Adrenal gland (tissue), 9 donors: ENCODE measurements at regions not wholly inside any gene's neighbourhood (a gene's known extent, or its start where the extent isn't known, plus 50 kb on each side); places are given as distances from the start of the nearest gene placed in this dataset.

Source experiments
- DNase-seq, 7 donors: peaks; one replicate each; pipeline ENCODE4 v3.0.0-alpha.2; 2019 to 2020
- H3K27ac ChIP-seq, 5 donors: fragments of 200-600 bp; sonication (generic) in 4 of 5; 1 replicate in 3 of 5; 2 replicates in 2 of 5; pipeline versions ENCODE4 v1.5.1 to v1.8.0; 2016 to 2020; ENCODE audit warnings: mild to moderate bottlenecking in 1 of 5
- H3K27me3 ChIP-seq: fragments of 200-600 bp; 2 replicates; pipeline ENCODE4 v1.8.0; 2021
- H3K36me3 ChIP-seq, 2 donors: fragments of 200-600 bp; replicated peaks in 1 of 2; 1 replicate in 1 of 2; 2 replicates in 1 of 2; pipeline versions ENCODE4 v1.5.1 to v1.8.0; 2018 to 2022
- H3K4me1 ChIP-seq, 2 donors: fragments of 200-600 bp; replicated peaks in 1 of 2; 1 replicate in 1 of 2; 2 replicates in 1 of 2; pipeline versions ENCODE4 v1.5.1 to v1.8.0; 2018 to 2021
- H3K4me3 ChIP-seq, 4 donors: fragments of 200-600 bp; sonication (generic) in 3 of 4; one replicate each; pipeline ENCODE4 v1.5.1; 2016 to 2018
- H3K9me3 ChIP-seq, 3 donors: fragments of 200-600 bp; sonication (generic) in 1 of 3; replicated peaks in 1 of 3; 1 replicate in 2 of 3; 2 replicates in 1 of 3; pipeline versions ENCODE4 v1.5.1 to v1.8.0; 2016 to 2021
- CTCF ChIP-seq, 6 experiments: fragments of 450-650 bp in 4 of 6; fragments of 200-600 bp in 2 of 6; sonication (generic) in 1 of 6; IDR thresholded peaks; 1 replicate in 5 of 6; 2 replicates in 1 of 6; pipeline versions ENCODE4 v1.5.1 to v1.8.0; 2016 to 2021; ENCODE audit warnings: antibody characterized with exemption in 6 of 6, mild to moderate bottlenecking in 2 of 6, moderate library complexity in 1 of 6
- POLR2A ChIP-seq, 2 donors: fragments of 450-650 bp; IDR thresholded peaks; one replicate each; pipeline ENCODE4 v1.6.1; 2017; ENCODE audit warnings: antibody characterized with exemption in 2 of 2, mild to moderate bottlenecking in 2 of 2, moderate library complexity in 1 of 2
- WGBS, 4 donors: extraction: QIAGEN DNeasy Blood & Tissue Kit in 2 of 4; methylation state at CpG; one replicate each; pipeline versions ENCODE4 v1.1.5 to v1.1.7; 2013 to 2017; 5-methylcytosine and 5-hydroxymethylcytosine counted together
- intact Hi-C, 2 donors: fragments of 100-400 bp; cut with DNase I; formaldehyde crosslinking; loops; one replicate each; pipeline versions ENCODE4 v1.14.1 to v1.15.0; 2022 to 2023
- donor health status: healthy with polysubstance abuse.
- donor health status: Bipolar disorder and iron deficiency.
- donor health status: DM: yes; HTN: yes; CAD: no.
- donor health status: DM: no; HTN: no; CAD: no.
- donor health status: DM: no; HTN: no; CAD: no.

- Histone ChIP-seq H3K4me3 (no peak overlapping the region), H3K27me3 (no peaks in the 10 kb centered on the region), H3K9me3 (no peaks in the 10 kb centered on the region), H3K36me3 (no peaks in the 10 kb centered on the region), H3K27ac (no peak overlapping the region), H3K4me1 (no peaks in the 10 kb centered on the region)
- 63 to 76% (median 65%) methylated on average over 4 of the region's 4 CpGs for WGBS, 4 donors
- no peak for DNase-seq
- intact Hi-C loops = no loop called here
- no peak for TF ChIP-seq CTCF (IDR thresholded peaks at IDR 0.05)
- TF ChIP-seq POLR2A (IDR thresholded peaks at IDR 0.05) = no peak
Measured at GRCh38 chr10:84908491-84908890, 580.1 kb downstream of the CCSER2 start.

GRCh38 chr10:84921701-84922100 lies 593.3 kb downstream of the CCSER2 start:
- intact Hi-C loops = no loop called here
- no peak for TF ChIP-seq POLR2A (IDR thresholded peaks at IDR 0.05)
- no peak for TF ChIP-seq CTCF (IDR thresholded peaks at IDR 0.05)
- H3K4me3 ChIP-seq = no peak overlapping the region

GRCh38 chr10:84924131-84924530 lies 595.7 kb downstream of the CCSER2 start:
- Histone ChIP-seq H3K9me3 (no peaks in the 10 kb centered on the region), H3K4me1 (no peaks in the 10 kb centered on the region), H3K36me3 (no peaks in the 10 kb centered on the region), H3K4me3 (no peak overlapping the region), H3K27ac (no peak overlapping the region), H3K27me3 (no peaks in the 10 kb centered on the region)
- no peak for DNase-seq
- intact Hi-C loops = no loop called here
- 61 to 76% (median 66%) methylated on average over 2 of the region's 2 CpGs for WGBS, 4 donors
- TF ChIP-seq CTCF (IDR thresholded peaks at IDR 0.05) (no peak), POLR2A (IDR thresholded peaks at IDR 0.05) (no peak)

More at GRCh38 chr10:84921701-84922100, 593.3 kb downstream of the CCSER2 start:
- Histone ChIP-seq H3K27ac (no peak overlapping the region), H3K36me3 (no peaks in the 10 kb centered on the region), H3K9me3 (no peaks in the 10 kb centered on the region), H3K4me1 (no peaks in the 10 kb centered on the region), H3K27me3 (no peaks in the 10 kb centered on the region)
- 0 to 70% (median 33%) methylated on average over 1 of the region's 1 CpG for WGBS, 4 donors
- no peak for DNase-seq

- TF ChIP-seq POLR2A (IDR thresholded peaks at IDR 0.05) (no peak), CTCF (IDR thresholded peaks at IDR 0.05) (no peak)
- no peak for DNase-seq
- H3K27ac ChIP-seq = no peak overlapping the region
- no peaks in the 10 kb centered on the region for H3K9me3 ChIP-seq
- no peak overlapping the region for H3K4me3 ChIP-seq
- H3K27me3 ChIP-seq = no peaks in the 10 kb centered on the region
- intact Hi-C loops = no loop called here
- no peaks in the 10 kb centered on the region for H3K36me3 ChIP-seq
- H3K4me1 ChIP-seq = no peaks in the 10 kb centered on the region
Measured at GRCh38 chr10:84925495-84925894, 597.1 kb downstream of the CCSER2 start.
